ENCODE measurements at regions not wholly inside any gene's neighbourhood (a gene's known extent, or its start where the extent isn't known, plus 50 kb on each side); places are given as distances from the start of the nearest gene placed in this dataset.

DNA sequence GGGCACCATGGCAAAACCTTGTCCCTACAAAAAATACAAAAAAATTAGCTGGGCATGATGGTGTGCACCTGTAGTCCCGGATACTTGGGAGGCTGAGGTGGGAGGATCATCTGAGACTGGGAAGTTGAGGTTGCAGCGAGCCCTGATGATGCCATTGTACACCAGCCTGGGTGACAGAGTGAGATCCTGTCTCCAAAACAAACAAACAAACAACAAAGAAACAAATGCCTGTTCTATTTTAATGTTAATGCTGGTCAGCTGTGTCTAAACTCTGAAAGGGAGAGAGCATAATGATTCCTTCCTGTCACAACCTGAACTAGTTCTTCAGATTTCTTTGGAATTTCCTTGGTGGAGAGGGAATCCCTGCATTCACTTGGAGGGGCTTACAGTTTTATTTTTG is 413.0 kb upstream of the TBL1XR1 start:
- no peak overlapping the region for H3K4me3 Mint-ChIP-seq
- POLR2A ChIA-PET = no interaction called here
- DNase-seq = no peak
- H3K27ac Mint-ChIP-seq = no peak overlapping the region
- H3K36me3 Mint-ChIP-seq (ENCODE audit: low read depth) = peaks cover 4% of the 10 kb centered on the region
- CTCF ChIA-PET = no interaction called here
- H3K9me3 Mint-ChIP-seq (ENCODE audit: insufficient read depth) = no peaks in the 10 kb centered on the region
- no peak for ATAC-seq
- no peaks in the 10 kb centered on the region for H3K27me3 Mint-ChIP-seq (ENCODE audit: low read depth)
- H3K4me1 Mint-ChIP-seq (ENCODE audit: low read depth) = peaks cover 13% of the 10 kb centered on the region

DNA sequence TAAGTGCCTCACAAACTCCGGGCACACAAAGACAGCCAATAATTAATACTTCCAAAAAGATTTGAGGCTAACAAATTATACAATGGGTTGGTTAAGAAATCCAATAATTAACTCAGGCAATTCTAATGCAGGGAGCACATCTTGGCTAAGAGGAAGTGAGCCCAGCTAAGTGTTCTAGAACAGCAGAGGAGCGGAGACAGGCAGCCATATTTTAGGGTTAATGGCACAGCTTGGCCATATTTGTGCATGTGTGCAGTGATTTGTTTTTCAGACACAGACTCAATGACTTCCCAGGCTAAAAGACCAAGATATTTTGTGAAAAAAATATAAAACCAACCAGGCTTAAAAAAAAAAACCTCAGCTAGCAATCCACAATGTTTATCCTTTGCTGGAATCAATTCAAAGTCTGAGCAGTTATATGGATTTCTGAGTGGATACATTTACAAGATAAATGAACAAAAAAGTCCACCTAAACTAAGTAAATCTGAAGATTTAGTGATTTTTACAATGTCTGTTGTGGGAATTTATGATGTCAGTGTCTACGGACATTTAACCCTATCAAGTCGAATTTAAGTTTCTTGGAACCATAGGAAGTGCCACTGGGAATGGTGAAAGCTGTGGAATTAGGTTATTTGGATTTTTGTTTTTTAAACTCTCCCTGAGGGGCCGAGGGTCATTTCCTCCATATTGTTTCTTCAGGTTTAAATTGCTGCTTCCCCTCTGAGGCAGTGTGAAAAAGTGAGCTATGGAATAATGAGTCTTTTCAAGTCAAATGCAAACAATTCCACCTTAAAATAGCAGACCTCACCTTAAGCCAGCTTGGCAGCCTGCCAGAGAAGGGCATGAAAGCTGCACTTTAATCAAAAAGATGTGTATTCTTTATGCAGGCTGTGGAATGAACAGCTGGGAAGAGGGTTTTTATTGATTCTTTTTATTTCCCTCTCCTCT is 413.7 kb upstream of the TBL1XR1 start:
- Mint-ChIP-seq H3K27ac (no peak overlapping the region), H3K27me3 (ENCODE audit: low read depth) (no peaks in the 10 kb centered on the region), H3K9me3 (ENCODE audit: insufficient read depth) (no peaks in the 10 kb centered on the region), H3K4me1 (ENCODE audit: low read depth) (peaks cover 13% of the 10 kb centered on the region), H3K4me3 (no peak overlapping the region), H3K36me3 (ENCODE audit: low read depth) (peaks cover 4% of the 10 kb centered on the region)
- no peak for ATAC-seq
- POLR2A ChIA-PET = no interaction called here
- no peak for DNase-seq
- CTCF ChIA-PET = no interaction called here

DNA sequence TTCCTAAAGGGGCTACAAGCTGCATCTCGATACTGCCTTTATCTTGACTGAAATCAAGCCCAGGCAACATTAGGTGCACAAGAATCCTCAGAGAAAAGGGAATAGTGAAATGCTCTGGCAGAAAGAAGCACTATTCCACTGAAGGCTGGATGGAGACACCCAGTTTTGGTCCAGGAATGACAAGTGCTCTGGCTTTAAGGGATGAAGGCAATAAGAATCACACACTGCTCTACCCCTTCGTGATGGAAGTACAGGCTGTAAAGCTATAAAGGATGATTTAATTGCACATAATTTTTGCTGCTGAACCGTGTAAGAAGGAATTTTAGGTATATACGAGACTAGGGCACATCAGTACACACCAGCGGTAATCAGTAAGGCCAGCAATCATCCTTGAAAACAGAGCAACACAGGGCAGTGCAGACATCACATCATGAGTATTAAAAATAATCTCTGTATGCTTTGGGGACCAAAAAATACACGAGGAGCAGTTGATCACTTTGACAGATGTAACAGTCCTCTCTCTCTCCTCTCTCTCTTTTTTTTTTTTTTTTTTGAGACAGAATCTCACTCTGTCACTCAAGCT is 414.6 kb upstream of the TBL1XR1 start:
- Mint-ChIP-seq H3K27me3 (ENCODE audit: low read depth) (no peaks in the 10 kb centered on the region), H3K27ac (no peak overlapping the region), H3K36me3 (ENCODE audit: low read depth) (peaks cover 4% of the 10 kb centered on the region), H3K9me3 (ENCODE audit: insufficient read depth) (no peaks in the 10 kb centered on the region), H3K4me3 (no peak overlapping the region), H3K4me1 (ENCODE audit: low read depth) (peaks cover 11% of the 10 kb centered on the region)
- ATAC-seq (no peak), DNase-seq (no peak)
- POLR2A ChIA-PET = no interaction called here
- CTCF ChIA-PET = no interaction called here

DNA sequence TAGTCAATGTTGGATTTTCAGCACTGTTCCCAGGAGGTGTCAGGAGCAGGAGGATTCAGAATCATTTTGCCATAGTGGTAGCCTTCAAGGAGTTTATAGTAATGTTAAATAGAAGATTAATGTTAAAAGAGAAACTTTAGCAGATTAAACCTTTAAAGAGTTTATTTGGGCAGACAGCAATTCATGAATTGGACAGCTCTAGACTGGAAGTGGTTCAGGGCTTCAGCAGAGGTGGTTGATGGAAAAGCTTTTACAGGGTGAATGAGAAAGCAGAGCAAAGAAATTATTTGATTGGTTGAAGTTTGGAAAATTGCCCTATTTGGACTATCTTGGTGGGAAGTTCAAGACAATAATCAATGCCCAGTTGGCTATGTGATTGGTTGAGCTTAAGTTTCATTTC is 416.6 kb upstream of the TBL1XR1 start:
- Mint-ChIP-seq H3K4me1 (ENCODE audit: low read depth) (peaks cover 6% of the 10 kb centered on the region), H3K36me3 (ENCODE audit: low read depth) (peaks cover 4% of the 10 kb centered on the region), H3K27me3 (ENCODE audit: low read depth) (no peaks in the 10 kb centered on the region), H3K9me3 (ENCODE audit: insufficient read depth) (no peaks in the 10 kb centered on the region), H3K4me3 (no peak overlapping the region), H3K27ac (no peak overlapping the region)
- POLR2A ChIA-PET = no interaction called here
- CTCF ChIA-PET = interaction anchor here (1.2 to 1.6 kb wide), 2 partner anchors 16 to 68 kb away, joined by 3 to 4 read pairs; no protein-coding TSS in a partner anchor
- ATAC-seq (no peak), DNase-seq (no peak)

DNA sequence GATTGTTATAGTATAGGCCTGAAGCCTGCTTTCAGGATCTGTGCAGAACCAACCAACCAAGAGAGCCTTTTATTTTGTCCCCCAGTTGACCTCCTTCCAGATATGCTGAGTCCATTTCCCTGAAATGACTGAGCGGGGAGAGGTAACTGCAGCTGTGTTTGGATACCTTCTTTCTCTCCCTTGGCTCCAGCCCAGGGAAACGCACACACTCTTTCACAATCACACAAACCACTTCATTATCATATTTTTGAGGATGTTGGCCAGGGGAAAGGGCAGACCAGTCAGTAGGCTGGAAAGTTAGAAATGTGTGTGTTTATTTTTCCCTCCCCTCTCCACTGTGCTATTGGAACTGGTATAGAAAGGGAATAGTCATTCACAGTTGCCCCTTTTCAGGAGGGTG is 417.7 kb upstream of the TBL1XR1 start:
- Mint-ChIP-seq H3K4me1 (ENCODE audit: low read depth) (peaks cover 6% of the 10 kb centered on the region), H3K27me3 (ENCODE audit: low read depth) (no peaks in the 10 kb centered on the region), H3K9me3 (ENCODE audit: insufficient read depth) (no peaks in the 10 kb centered on the region), H3K4me3 (no peak overlapping the region), H3K36me3 (ENCODE audit: low read depth) (peaks cover 4% of the 10 kb centered on the region), H3K27ac (peak overlapping the region; percentile 39)
- DNase-seq (no peak), ATAC-seq (no peak)
- CTCF ChIA-PET = interaction anchor here (1.6 kb wide), 1 partner anchor 69 kb away, joined by 4 read pairs; no protein-coding TSS in a partner anchor
- POLR2A ChIA-PET = no interaction called here

DNA sequence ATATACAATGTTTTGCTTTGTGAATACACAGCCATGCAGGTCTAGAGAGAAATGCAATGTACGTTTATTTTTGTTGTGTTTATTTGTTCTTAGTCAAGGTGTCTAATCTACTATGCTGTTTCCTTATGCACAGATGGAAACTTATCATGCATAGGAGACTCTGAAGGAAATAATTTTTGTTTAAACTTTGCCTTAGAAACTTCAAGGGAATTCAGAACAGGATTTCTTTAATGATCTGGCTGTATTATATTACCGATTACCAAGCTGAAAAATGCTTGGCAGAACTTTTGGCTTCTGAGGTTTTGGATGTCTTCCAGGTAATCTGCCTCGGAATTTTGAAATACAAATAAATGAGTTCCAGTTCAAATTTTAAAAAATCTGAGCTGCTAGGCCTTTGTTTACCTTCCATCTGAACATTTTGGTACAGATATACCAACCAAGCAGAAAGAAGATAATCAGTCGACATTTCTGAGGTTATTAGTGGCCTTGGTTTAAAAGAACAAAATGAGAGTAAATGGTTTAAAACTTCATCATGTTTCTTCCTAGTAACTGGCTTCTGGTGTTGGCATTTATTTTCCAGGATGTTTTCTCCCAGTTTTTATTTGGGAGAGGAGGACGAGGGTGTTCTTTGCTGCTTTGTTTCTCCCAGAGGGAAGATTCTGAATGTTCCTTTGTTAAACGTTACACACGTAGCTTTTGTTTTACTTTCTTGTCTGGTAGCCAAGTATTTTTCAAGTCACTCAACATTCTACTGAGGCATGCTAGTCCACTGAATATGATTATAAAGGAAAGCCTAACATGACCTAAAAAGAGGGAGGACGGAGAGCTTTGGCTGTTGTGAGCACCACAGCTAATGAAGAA is 421.8 kb upstream of the TBL1XR1 start:
- peaks cover 12% of the 10 kb centered on the region for H3K4me1 Mint-ChIP-seq (ENCODE audit: low read depth)
- H3K27ac Mint-ChIP-seq = no peak overlapping the region
- no peaks in the 10 kb centered on the region for H3K27me3 Mint-ChIP-seq (ENCODE audit: low read depth)
- CTCF ChIA-PET = no interaction called here
- POLR2A ChIA-PET = no interaction called here
- H3K4me3 Mint-ChIP-seq = no peak overlapping the region
- H3K9me3 Mint-ChIP-seq (ENCODE audit: insufficient read depth) = no peaks in the 10 kb centered on the region
- DNase-seq = no peak
- ATAC-seq = no peak
- peaks cover 5% of the 10 kb centered on the region for H3K36me3 Mint-ChIP-seq (ENCODE audit: low read depth)

DNA sequence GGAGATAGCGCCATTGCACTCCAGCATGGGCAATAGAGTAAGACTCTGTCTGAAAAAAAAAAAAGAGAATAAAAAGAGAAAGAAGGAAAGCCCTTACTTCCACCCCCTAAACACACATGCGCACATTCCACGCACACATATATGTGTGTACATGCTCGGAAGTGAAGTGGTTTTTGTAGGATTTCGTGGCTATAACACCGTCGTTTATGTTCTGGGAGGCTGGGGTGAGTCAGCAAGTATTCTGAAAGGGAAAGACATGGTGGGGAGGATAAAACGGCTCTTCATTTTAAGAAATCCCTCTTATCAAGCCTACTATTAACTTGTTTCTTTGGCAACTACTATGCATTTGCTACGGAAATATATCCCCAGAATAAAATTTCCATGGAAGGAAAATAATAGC is 422.8 kb upstream of the TBL1XR1 start:
- POLR2A ChIA-PET = no interaction called here

DNA sequence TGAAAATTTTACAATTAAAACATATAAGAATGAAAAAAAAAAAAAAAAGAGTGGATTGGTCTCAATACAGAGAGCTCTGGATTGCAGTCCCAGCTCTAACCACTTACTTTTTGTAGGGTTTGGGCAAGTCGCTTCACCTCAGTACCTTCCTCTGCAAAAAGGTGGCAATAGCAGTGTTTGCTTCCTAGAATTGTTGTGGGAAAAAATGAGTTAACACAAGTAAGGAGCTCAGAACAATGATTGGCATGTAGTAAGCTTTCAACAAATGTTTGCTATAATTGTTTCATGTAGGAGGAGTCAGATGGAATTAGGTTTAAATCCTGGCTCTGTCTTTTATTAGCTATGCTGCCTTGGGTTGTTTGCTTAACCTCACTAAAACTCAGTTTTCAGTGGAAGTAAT is 425.2 kb upstream of the TBL1XR1 start:
- Mint-ChIP-seq H3K4me3 (no peak overlapping the region), H3K36me3 (ENCODE audit: low read depth) (peaks cover 1% of the 10 kb centered on the region), H3K27ac (no peak overlapping the region), H3K27me3 (ENCODE audit: low read depth) (no peaks in the 10 kb centered on the region), H3K4me1 (ENCODE audit: low read depth) (peaks cover 6% of the 10 kb centered on the region), H3K9me3 (ENCODE audit: insufficient read depth) (peaks cover 5% of the 10 kb centered on the region)
- POLR2A ChIA-PET = no interaction called here
- ATAC-seq (no peak), DNase-seq (no peak)
- CTCF ChIA-PET = interaction anchor here (0.9 kb wide), 1 partner anchor 9 kb away, joined by 3 read pairs; no protein-coding TSS in a partner anchor

More for the DNA sequence above, 422.8 kb upstream of the TBL1XR1 start:
- Mint-ChIP-seq H3K4me1 (ENCODE audit: low read depth) (peaks cover 7% of the 10 kb centered on the region), H3K27me3 (ENCODE audit: low read depth) (no peaks in the 10 kb centered on the region), H3K9me3 (ENCODE audit: insufficient read depth) (no peaks in the 10 kb centered on the region), H3K36me3 (ENCODE audit: low read depth) (peaks cover 2% of the 10 kb centered on the region), H3K4me3 (no peak overlapping the region), H3K27ac (no peak overlapping the region)
- ATAC-seq (no peak), DNase-seq (no peak)
- CTCF ChIA-PET = no interaction called here

DNA sequence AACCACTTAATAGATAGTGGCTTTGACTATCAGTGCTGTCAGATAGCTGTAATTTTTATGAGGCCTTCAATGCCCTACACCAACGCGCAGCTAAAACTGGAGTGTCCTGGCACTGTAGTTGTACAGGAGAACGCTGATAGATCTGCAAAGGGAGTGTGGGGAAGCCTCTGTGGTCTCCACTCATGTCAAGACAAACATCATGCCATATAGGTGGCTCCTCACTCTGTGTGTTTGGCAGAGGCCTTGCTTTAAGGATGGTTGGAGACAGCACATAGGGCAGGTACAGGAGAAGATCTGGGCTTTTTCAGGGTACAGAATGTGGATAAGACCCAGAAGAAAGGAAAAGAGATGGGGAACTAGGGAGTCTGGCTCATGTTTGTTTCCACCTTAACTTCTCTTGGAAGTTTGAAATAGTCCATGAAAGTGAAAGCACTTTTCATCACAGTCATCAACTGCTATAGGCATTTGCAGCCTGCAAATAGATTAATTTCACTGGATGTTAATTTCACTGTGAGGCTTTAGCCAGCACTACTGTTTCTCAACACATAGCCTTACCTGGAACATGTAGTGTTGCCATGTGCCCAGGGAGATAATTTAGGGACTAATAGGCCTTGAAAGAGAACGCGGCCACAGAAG is 425.8 kb upstream of the TBL1XR1 start:
- POLR2A ChIA-PET = no interaction called here
- CTCF ChIA-PET = interaction anchor here (0.9 kb wide), 1 partner anchor 10 kb away, joined by 3 read pairs; no protein-coding TSS in a partner anchor
- ATAC-seq (no peak), DNase-seq (no peak)
- no peak overlapping the region for H3K27ac Mint-ChIP-seq
- H3K4me1 Mint-ChIP-seq (ENCODE audit: low read depth) = peaks cover 7% of the 10 kb centered on the region
- no peaks in the 10 kb centered on the region for H3K27me3 Mint-ChIP-seq (ENCODE audit: low read depth)
- H3K9me3 Mint-ChIP-seq (ENCODE audit: insufficient read depth) = peaks cover 5% of the 10 kb centered on the region
- no peak overlapping the region for H3K4me3 Mint-ChIP-seq
- peaks cover 1% of the 10 kb centered on the region for H3K36me3 Mint-ChIP-seq (ENCODE audit: low read depth)

DNA sequence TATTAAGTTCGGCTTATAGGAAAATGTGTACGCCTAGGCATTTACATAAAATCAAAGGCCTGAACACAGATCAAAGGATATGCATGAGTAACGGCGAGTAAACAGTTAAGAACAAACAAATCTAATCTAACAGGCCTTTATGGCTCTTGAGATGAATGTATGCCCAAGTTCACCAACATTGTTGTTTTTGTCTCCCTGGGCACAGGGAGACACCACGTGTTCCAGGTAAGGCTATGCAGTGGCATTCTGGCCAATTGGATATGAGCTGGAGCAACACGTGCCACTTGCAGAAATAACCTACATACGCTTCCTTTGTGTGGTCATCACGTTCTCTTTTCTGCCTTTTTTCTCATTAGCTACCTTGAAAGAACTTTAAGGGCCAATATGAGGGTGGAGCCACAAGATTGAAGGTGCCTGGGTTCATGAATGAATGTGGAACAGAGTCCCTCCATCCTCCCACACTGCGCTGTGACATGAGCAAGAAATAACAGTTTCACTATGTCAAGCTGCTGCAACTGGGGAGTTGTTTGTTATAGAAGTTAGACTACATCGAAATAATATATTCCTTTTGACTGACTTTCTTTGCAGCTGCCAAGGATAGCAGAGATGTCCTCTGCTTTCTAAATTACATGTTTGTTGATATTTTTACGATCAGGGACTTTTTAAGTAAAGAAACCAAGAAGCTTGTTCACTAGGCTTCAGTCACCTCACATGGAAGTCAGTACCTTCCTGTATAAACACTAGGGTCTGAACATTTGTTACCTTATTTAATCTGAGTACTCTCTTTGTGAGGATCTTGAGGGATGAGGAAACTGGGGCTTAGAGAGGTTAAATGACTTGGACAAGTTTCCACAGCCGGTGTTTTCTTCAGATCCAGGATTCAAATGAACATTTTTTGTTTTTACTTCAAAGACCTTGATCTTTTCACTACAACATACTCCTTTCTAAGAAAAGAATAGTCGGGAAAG is 427.5 kb upstream of the TBL1XR1 start:
- H3K36me3 Mint-ChIP-seq (ENCODE audit: low read depth) = peaks cover 1% of the 10 kb centered on the region
- ChIA-PET POLR2A (no interaction called here), CTCF (no interaction called here)
- peaks cover 5% of the 10 kb centered on the region for H3K9me3 Mint-ChIP-seq (ENCODE audit: insufficient read depth)
- H3K4me1 Mint-ChIP-seq (ENCODE audit: low read depth) = peaks cover 11% of the 10 kb centered on the region
- no peak for ATAC-seq
- H3K27ac Mint-ChIP-seq = no peak overlapping the region
- H3K27me3 Mint-ChIP-seq (ENCODE audit: low read depth) = no peaks in the 10 kb centered on the region
- no peak overlapping the region for H3K4me3 Mint-ChIP-seq
- DNase-seq = no peak

DNA sequence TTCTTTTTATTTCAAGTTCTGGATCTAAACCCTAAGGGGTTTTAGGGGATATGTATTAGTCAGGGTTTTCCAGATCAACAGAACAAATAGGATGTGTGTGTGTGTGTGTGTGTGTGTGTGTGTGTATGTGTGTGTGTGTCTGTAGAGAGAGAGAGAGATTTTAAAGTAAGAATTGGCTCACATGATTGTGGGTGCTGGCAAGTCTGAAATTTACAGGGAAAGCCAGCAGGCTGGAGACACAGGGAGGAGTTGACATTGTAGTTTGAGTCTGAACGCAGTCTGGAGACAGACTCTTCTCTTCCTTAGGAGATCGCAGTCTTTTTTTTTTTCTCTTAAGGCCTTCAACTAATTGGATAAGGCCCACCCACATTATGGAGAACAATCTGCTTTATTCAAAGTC is 428.8 kb upstream of the TBL1XR1 start:
- DNase-seq (no peak), ATAC-seq (no peak)
- Mint-ChIP-seq H3K4me1 (ENCODE audit: low read depth) (peaks cover 11% of the 10 kb centered on the region), H3K4me3 (no peak overlapping the region), H3K27me3 (ENCODE audit: low read depth) (no peaks in the 10 kb centered on the region), H3K9me3 (ENCODE audit: insufficient read depth) (peaks cover 5% of the 10 kb centered on the region), H3K36me3 (ENCODE audit: low read depth) (peaks cover 1% of the 10 kb centered on the region), H3K27ac (no peak overlapping the region)
- ChIA-PET POLR2A (no interaction called here), CTCF (interaction anchor here (1.1 kb wide), 1 partner anchor 36 kb away, joined by 3 read pairs; no protein-coding TSS in a partner anchor)
